ENCODE measurements at regions not wholly inside any gene's neighbourhood (a gene's known extent, or its start where the extent isn't known, plus 50 kb on each side); places are given as distances from the start of the nearest gene placed in this dataset.

DNA sequence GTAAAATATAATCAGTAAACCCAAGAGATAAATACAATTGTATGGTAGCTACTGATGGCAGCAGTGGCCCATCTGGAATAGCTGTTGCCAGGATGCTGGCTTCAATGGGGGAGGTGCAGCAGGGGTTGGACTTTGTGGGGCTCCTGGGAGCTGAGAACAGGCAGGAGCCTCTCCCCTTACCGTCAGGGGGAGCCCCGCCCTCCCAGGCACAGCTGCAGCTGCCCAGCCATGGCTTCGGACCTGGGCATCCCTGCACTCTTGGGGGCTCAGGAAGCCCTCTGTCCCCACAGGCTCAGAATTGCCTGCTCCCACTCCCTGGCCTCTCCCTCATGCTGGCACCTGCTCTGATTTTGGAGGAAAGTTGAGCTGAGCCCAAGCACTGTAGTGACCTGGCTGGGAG lies 741.1 kb downstream of the CDH11 start:
- DNase-seq (ENCODE audit: low read depth) = no peak
- TF ChIP-seq, protein P1, sequence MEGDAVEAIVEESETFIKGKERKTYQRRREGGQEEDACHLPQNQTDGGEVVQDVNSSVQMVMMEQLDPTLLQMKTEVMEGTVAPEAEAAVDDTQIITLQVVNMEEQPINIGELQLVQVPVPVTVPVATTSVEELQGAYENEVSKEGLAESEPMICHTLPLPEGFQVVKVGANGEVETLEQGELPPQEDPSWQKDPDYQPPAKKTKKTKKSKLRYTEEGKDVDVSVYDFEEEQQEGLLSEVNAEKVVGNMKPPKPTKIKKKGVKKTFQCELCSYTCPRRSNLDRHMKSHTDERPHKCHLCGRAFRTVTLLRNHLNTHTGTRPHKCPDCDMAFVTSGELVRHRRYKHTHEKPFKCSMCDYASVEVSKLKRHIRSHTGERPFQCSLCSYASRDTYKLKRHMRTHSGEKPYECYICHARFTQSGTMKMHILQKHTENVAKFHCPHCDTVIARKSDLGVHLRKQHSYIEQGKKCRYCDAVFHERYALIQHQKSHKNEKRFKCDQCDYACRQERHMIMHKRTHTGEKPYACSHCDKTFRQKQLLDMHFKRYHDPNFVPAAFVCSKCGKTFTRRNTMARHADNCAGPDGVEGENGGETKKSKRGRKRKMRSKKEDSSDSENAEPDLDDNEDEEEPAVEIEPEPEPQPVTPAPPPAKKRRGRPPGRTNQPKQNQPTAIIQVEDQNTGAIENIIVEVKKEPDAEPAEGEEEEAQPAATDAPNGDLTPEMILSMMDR (conservative IDR thresholded peaks at IDR 0.05; ENCODE audit: low read depth, low read length) = no peak
- no peak overlapping the region for H3K4me3 ChIP-seq (ENCODE audit: low read depth, low read length)

DNA sequence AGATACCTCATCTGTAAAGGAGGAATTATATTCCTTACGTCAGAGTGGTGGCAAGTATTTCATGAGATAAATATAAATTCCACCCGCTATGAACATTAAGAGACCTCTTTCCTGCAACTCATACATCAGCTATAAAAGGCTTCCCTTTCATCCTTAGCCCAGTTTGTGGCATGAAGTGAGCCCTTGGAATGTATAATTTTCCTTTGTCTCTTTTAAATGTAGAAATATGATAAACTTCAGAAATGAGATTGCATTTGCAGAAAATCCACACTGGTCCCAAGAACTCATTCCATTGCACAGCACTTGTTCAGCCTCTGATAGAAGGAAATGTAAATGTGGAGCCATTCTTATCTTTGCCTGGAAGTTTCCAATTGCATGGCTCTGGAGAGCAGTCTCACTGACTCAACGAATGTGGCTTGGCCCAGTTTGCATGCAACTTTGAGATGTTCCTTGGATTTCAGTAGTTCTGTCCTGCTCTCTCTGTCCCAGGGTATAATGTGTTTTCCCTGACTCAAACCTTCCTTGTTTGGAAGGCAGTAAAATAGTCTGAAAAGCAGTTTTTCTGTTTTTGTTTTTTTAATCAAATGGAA lies 746.4 kb downstream of the CDH11 start:
- TF ChIP-seq, protein P1 (conservative IDR thresholded peaks at IDR 0.05; ENCODE audit: low read depth, low read length) = no peak
- no peak overlapping the region for H3K4me3 ChIP-seq (ENCODE audit: low read depth, low read length)
- DNase-seq (ENCODE audit: low read depth) = no peak

GRCh38 chr16:64370112-64370511 lies 751.8 kb downstream of the CDH11 start:
- DNase-seq (ENCODE audit: low read depth) = no peak
- no peak overlapping the region for H3K4me3 ChIP-seq (ENCODE audit: low read depth, low read length)
- TF ChIP-seq, protein P1 (conservative IDR thresholded peaks at IDR 0.05; ENCODE audit: low read depth, low read length) = no peak

GRCh38 chr16:64365448-64365931 lies 756.4 kb downstream of the CDH11 start:
- H3K4me3 ChIP-seq (ENCODE audit: low read depth, low read length) = no peak overlapping the region
- DNase-seq (ENCODE audit: low read depth) = no peak
- TF ChIP-seq, protein P1 (conservative IDR thresholded peaks at IDR 0.05; ENCODE audit: low read depth, low read length) = no peak

- no peak for DNase-seq (ENCODE audit: low read depth)
- no peak overlapping the region for H3K4me3 ChIP-seq (ENCODE audit: low read depth, low read length)
- TF ChIP-seq, protein P1 (conservative IDR thresholded peaks at IDR 0.05; ENCODE audit: low read depth, low read length) = no peak
Observed at GRCh38 chr16:64364894-64365293, 757.0 kb downstream of the CDH11 start.

DNA sequence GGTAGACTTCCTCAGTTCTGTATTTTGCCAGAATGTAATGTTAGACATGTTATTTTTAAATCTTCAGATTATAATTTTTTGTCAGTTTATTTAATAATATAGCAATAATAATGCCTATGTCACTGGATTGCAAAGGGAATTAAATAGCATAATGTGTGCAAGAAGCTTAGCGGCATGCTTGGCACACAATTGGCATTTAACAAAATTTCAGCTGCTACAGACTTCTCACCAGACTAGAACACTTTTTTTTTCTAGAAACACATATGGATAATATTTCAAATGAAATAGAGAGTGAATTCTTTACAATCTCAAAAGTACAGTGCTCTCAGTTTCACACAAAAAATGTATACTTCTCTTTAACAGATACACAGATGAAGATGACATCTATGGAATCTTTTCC lies 757.4 kb downstream of the CDH11 start:
- TF ChIP-seq, protein P1 (conservative IDR thresholded peaks at IDR 0.05; ENCODE audit: low read depth, low read length) = no peak
- DNase-seq (ENCODE audit: low read depth) = no peak
- no peak overlapping the region for H3K4me3 ChIP-seq (ENCODE audit: low read depth, low read length)

- TF ChIP-seq, protein P1 (conservative IDR thresholded peaks at IDR 0.05; ENCODE audit: low read depth, low read length) = no peak
- H3K4me3 ChIP-seq (ENCODE audit: low read depth, low read length) = no peak overlapping the region
- DNase-seq (ENCODE audit: low read depth) = no peak
Observed at GRCh38 chr16:64364016-64364415, 757.8 kb downstream of the CDH11 start.
